GM18517 (cell line): ENCODE measurements at regions not wholly inside any gene's neighbourhood (a gene's known extent, or its start where the extent isn't known, plus 50 kb on each side); places are given as distances from the start of the nearest gene placed in this dataset.

Experiments
- ATAC-seq: cut with Tn5 transposase; IDR thresholded peaks from one replicate; pipeline ENCODE4 v1.9.1; 2021; ENCODE audit warnings: mild to moderate bottlenecking, moderate library complexity; ENCODE audit not compliant: unreplicated experiment

GRCh38 chrX:94041881-94042280 is 367.9 kb downstream of the FAM133A start:
- ATAC-seq, result no peak

GRCh38 chrX:94045724-94046123 is 371.7 kb downstream of the FAM133A start:
- no peak for ATAC-seq

GRCh38 chrX:94051926-94052325 is 377.9 kb downstream of the FAM133A start:
- ATAC-seq, result no peak

GRCh38 chrX:94053575-94053974 is 379.6 kb downstream of the FAM133A start:
- no peak for ATAC-seq

GRCh38 chrX:94057385-94057784 is 383.4 kb downstream of the FAM133A start:
- no peak for ATAC-seq

GRCh38 chrX:94058728-94059382 is 384.8 kb downstream of the FAM133A start:
- ATAC-seq, result no peak

GRCh38 chrX:94065091-94065490 is 391.1 kb downstream of the FAM133A start:
- ATAC-seq, result no peak

GRCh38 chrX:94089149-94089548 is 415.1 kb downstream of the FAM133A start:
- ATAC-seq, result no peak

GRCh38 chrX:94097868-94098267 is 423.9 kb downstream of the FAM133A start:
- no peak for ATAC-seq

GRCh38 chrX:94107981-94108380 is 434.0 kb downstream of the FAM133A start:
- ATAC-seq, result no peak

GRCh38 chrX:94114362-94114761 is 440.4 kb downstream of the FAM133A start:
- ATAC-seq, result no peak

GRCh38 chrX:94121799-94122198 is 447.8 kb downstream of the FAM133A start:
- ATAC-seq, result no peak

GRCh38 chrX:94123062-94123461 is 449.1 kb downstream of the FAM133A start:
- ATAC-seq, result no peak

- no peak for ATAC-seq
Observed at GRCh38 chrX:94162971-94163370, 489.0 kb downstream of the FAM133A start.

- no peak for ATAC-seq
Observed at GRCh38 chrX:94178145-94178788, 504.3 kb downstream of the FAM133A start.

GRCh38 chrX:94204524-94204923 is 530.5 kb downstream of the FAM133A start:
- no peak for ATAC-seq

GRCh38 chrX:94216738-94217137 is 542.7 kb downstream of the FAM133A start:
- no peak for ATAC-seq

GRCh38 chrX:94252211-94252610 is 578.2 kb downstream of the FAM133A start:
- no peak for ATAC-seq

- no peak for ATAC-seq
Observed at GRCh38 chrX:94256396-94256795, 582.4 kb downstream of the FAM133A start.

GRCh38 chrX:94265323-94265722 is 591.3 kb downstream of the FAM133A start:
- ATAC-seq, result no peak

GRCh38 chrX:94288325-94288724 is 614.3 kb downstream of the FAM133A start:
- ATAC-seq, result no peak

- no peak for ATAC-seq
Observed at GRCh38 chrX:94288972-94289371, 615.0 kb downstream of the FAM133A start.

- no peak for ATAC-seq
Observed at GRCh38 chrX:94302446-94302845, 628.4 kb downstream of the FAM133A start.
